CD8-positive, alpha-beta memory T cell (primary cell): ENCODE measurements at regions not wholly inside any gene's neighbourhood (a gene's known extent, or its start where the extent isn't known, plus 50 kb on each side); places are given as distances from the start of the nearest gene placed in this dataset.

Source experiments
- CTCF ChIA-PET: fragments of 350-600 bp; sonication (Branson Sonifier 250); formaldehyde crosslinking; loops from one replicate; lab custom pipeline; 2021; ENCODE audit warnings: antibody characterized with exemption; lab: Charles Lee
- POLR2A ChIA-PET: fragments of 350-600 bp; sonication (Branson Sonifier 250); formaldehyde crosslinking; loops from one replicate; lab custom pipeline; 2021; ENCODE audit warnings: antibody characterized with exemption; lab: Charles Lee
- DNase-seq, 5 donors: peaks; one replicate each; pipeline versions ENCODE4 v3.0.0 to v3.0.0-alpha.2; 2020 to 2022; ENCODE audit warnings: mixed read lengths in 1 of 5
- H3K27ac ChIP-seq: one replicate; pipeline ENCODE4 v1.7.0; 2013; ENCODE audit warnings: low read depth, mild to moderate bottlenecking, low read length, moderate library complexity
- H3K27me3 ChIP-seq: 2 replicates; pipeline ENCODE4 v1.7.0; 2013; ENCODE audit warnings: low read length, mild to moderate bottlenecking; ENCODE audit not compliant: insufficient read depth, poor library complexity, severe bottlenecking
- H3K36me3 ChIP-seq: 2 replicates; pipeline ENCODE4 v1.7.0; 2013; ENCODE audit warnings: mild to moderate bottlenecking, low read length, moderate library complexity; ENCODE audit not compliant: insufficient read depth
- H3K4me1 ChIP-seq: 2 replicates; pipeline ENCODE4 v1.7.0; 2013; ENCODE audit warnings: mild to moderate bottlenecking, low read length, moderate library complexity; ENCODE audit not compliant: insufficient read depth
- H3K4me3 ChIP-seq: 2 replicates; pipeline ENCODE4 v1.7.0; 2013; ENCODE audit warnings: mild to moderate bottlenecking, low read length
- H3K9me3 ChIP-seq: 2 replicates; pipeline ENCODE4 v1.7.0; 2013; ENCODE audit warnings: mild to moderate bottlenecking, low read length
- H3K27ac Mint-ChIP-seq, 8 donors: one replicate each; pipeline ENCODE4 v1.8.0; 2020 to 2021; ENCODE audit warnings: mixed read lengths in 8 of 8, mild to moderate bottlenecking in 6 of 8, inconsistent platforms in 3 of 8, moderate library complexity in 3 of 8
- H3K27me3 Mint-ChIP-seq, 2 donors: one replicate each; pipeline ENCODE4 v1.8.0; 2020 to 2021; ENCODE audit warnings: mixed read lengths in 2 of 2, mild to moderate bottlenecking in 1 of 2, moderate library complexity in 1 of 2
- H3K36me3 Mint-ChIP-seq, 3 donors: one replicate each; pipeline ENCODE4 v1.8.0; 2020 to 2021; ENCODE audit warnings: mixed read lengths in 3 of 3, inconsistent platforms in 1 of 3, mild to moderate bottlenecking in 1 of 3
- H3K4me1 Mint-ChIP-seq, 3 donors: one replicate each; pipeline ENCODE4 v1.8.0; 2020 to 2021; ENCODE audit warnings: mixed read lengths in 3 of 3, inconsistent platforms in 1 of 3, mild to moderate bottlenecking in 1 of 3
- H3K4me3 Mint-ChIP-seq, 7 donors: one replicate each; pipeline ENCODE4 v1.8.0; 2020 to 2021; ENCODE audit warnings: mixed read lengths in 7 of 7, mild to moderate bottlenecking in 6 of 7, moderate library complexity in 4 of 7, inconsistent platforms in 2 of 7
- H3K9me3 Mint-ChIP-seq, 5 donors: one replicate each; pipeline ENCODE4 v1.8.0; 2020 to 2022; ENCODE audit warnings: mixed read lengths in 5 of 5, mild to moderate bottlenecking in 3 of 5, moderate library complexity in 2 of 5, inconsistent platforms in 1 of 5

GRCh38 chr9:85359161-85359560, 382.6 kb downstream of the AGTPBP1 start:
- H3K36me3 Mint-ChIP-seq: no peaks in the 10 kb centered on the region
- no peaks in the 10 kb centered on the region for H3K4me1 Mint-ChIP-seq
- POLR2A ChIA-PET: no interaction called here
- CTCF ChIA-PET: no interaction called here
- no peak overlapping the region for H3K27ac Mint-ChIP-seq
- DNase-seq: no peak
- H3K9me3 ChIP-seq: no peaks in the 10 kb centered on the region
- no peak overlapping the region for H3K4me3 ChIP-seq
- no peaks in the 10 kb centered on the region for H3K4me1 ChIP-seq
- peaks cover 0 to 4% (median 2%) of the 10 kb centered on the region in 5 donors for H3K9me3 Mint-ChIP-seq
- no peaks in the 10 kb centered on the region for H3K36me3 ChIP-seq
- H3K27me3 Mint-ChIP-seq: peaks cover 3 to 22% of the 10 kb centered on the region in 2 donors
- no peak overlapping the region for H3K27ac ChIP-seq
- no peak overlapping the region for H3K4me3 Mint-ChIP-seq
- H3K27me3 ChIP-seq: no peaks in the 10 kb centered on the region

GRCh38 chr9:85349046-85349445, 392.7 kb downstream of the AGTPBP1 start:
- H3K9me3 Mint-ChIP-seq: no peaks in the 10 kb centered on the region
- Histone ChIP-seq H3K4me1 (no peaks in the 10 kb centered on the region), H3K4me3 (no peak overlapping the region), H3K36me3 (no peaks in the 10 kb centered on the region), H3K9me3 (no peaks in the 10 kb centered on the region), H3K27me3 (no peaks in the 10 kb centered on the region), H3K27ac (no peak overlapping the region)
- DNase-seq: no peak
- H3K36me3 Mint-ChIP-seq: no peaks in the 10 kb centered on the region
- H3K27ac Mint-ChIP-seq: no peak overlapping the region
- no peaks in the 10 kb centered on the region for H3K4me1 Mint-ChIP-seq
- no peaks in the 10 kb centered on the region for H3K27me3 Mint-ChIP-seq
- POLR2A ChIA-PET: no interaction called here
- no peak overlapping the region for H3K4me3 Mint-ChIP-seq
- CTCF ChIA-PET: no interaction called here

- Histone ChIP-seq H3K4me3 (no peak overlapping the region), H3K27ac (no peak overlapping the region), H3K4me1 (no peaks in the 10 kb centered on the region), H3K9me3 (no peaks in the 10 kb centered on the region), H3K27me3 (no peaks in the 10 kb centered on the region), H3K36me3 (no peaks in the 10 kb centered on the region)
- no peak overlapping the region for H3K4me3 Mint-ChIP-seq
- ChIA-PET CTCF (no interaction called here), POLR2A (no interaction called here)
- H3K27me3 Mint-ChIP-seq: peaks cover 2 to 10% of the 10 kb centered on the region in 2 donors
- no peak for DNase-seq
- H3K27ac Mint-ChIP-seq: no peak overlapping the region
- no peaks in the 10 kb centered on the region for H3K9me3 Mint-ChIP-seq
- H3K36me3 Mint-ChIP-seq: no peaks in the 10 kb centered on the region
- H3K4me1 Mint-ChIP-seq: no peaks in the 10 kb centered on the region
Measured at GRCh38 chr9:85347541-85347940, 394.2 kb downstream of the AGTPBP1 start.

- H3K4me3 ChIP-seq: no peak overlapping the region
- no peaks in the 10 kb centered on the region for H3K9me3 ChIP-seq
- peaks cover 2 to 16% of the 10 kb centered on the region in 2 donors for H3K27me3 Mint-ChIP-seq
- DNase-seq: no peak
- H3K4me1 ChIP-seq: no peaks in the 10 kb centered on the region
- no peaks in the 10 kb centered on the region for H3K27me3 ChIP-seq
- no peak overlapping the region for H3K4me3 Mint-ChIP-seq
- no peak overlapping the region for H3K27ac Mint-ChIP-seq
- ChIA-PET CTCF (no interaction called here), POLR2A (no interaction called here)
- H3K36me3 Mint-ChIP-seq: no peaks in the 10 kb centered on the region
- no peaks in the 10 kb centered on the region for H3K36me3 ChIP-seq
- H3K9me3 Mint-ChIP-seq: peaks cover 0 to 3% (median 0%) of the 10 kb centered on the region in 5 donors
- H3K27ac ChIP-seq: no peak overlapping the region
- no peaks in the 10 kb centered on the region for H3K4me1 Mint-ChIP-seq
Measured at GRCh38 chr9:85344901-85345300, 396.9 kb downstream of the AGTPBP1 start.

- ChIA-PET POLR2A (no interaction called here), CTCF (no interaction called here)
- Mint-ChIP-seq H3K27me3 (peaks cover 4 to 31% of the 10 kb centered on the region in 2 donors), H3K36me3 (no peaks in the 10 kb centered on the region), H3K9me3 (peaks cover 0 to 3% (median 0%) of the 10 kb centered on the region in 5 donors), H3K4me1 (no peaks in the 10 kb centered on the region), H3K27ac (no peak overlapping the region), H3K4me3 (no peak overlapping the region)
- Histone ChIP-seq H3K9me3 (no peaks in the 10 kb centered on the region), H3K36me3 (no peaks in the 10 kb centered on the region), H3K4me3 (no peak overlapping the region), H3K27ac (no peak overlapping the region), H3K4me1 (no peaks in the 10 kb centered on the region), H3K27me3 (no peaks in the 10 kb centered on the region)
- DNase-seq: no peak
Measured at GRCh38 chr9:85339338-85339737, 402.4 kb downstream of the AGTPBP1 start.

GRCh38 chr9:85334228-85334627, 407.5 kb downstream of the AGTPBP1 start:
- no peak overlapping the region for H3K4me3 Mint-ChIP-seq
- H3K27ac Mint-ChIP-seq: no peak overlapping the region
- H3K36me3 Mint-ChIP-seq: no peaks in the 10 kb centered on the region
- Histone ChIP-seq H3K27me3 (no peaks in the 10 kb centered on the region), H3K9me3 (no peaks in the 10 kb centered on the region), H3K4me3 (no peak overlapping the region), H3K36me3 (no peaks in the 10 kb centered on the region), H3K4me1 (no peaks in the 10 kb centered on the region), H3K27ac (no peak overlapping the region)
- H3K27me3 Mint-ChIP-seq: peaks cover 2 to 15% of the 10 kb centered on the region in 2 donors
- no peaks in the 10 kb centered on the region for H3K4me1 Mint-ChIP-seq
- DNase-seq: no peak
- no peaks in the 10 kb centered on the region for H3K9me3 Mint-ChIP-seq
- ChIA-PET CTCF (no interaction called here), POLR2A (no interaction called here)

- Mint-ChIP-seq H3K4me3 (no peak overlapping the region), H3K36me3 (no peaks in the 10 kb centered on the region), H3K27me3 (peaks cover 0 to 11% of the 10 kb centered on the region in 2 donors), H3K4me1 (no peaks in the 10 kb centered on the region), H3K9me3 (peaks cover 0 to 4% (median 0%) of the 10 kb centered on the region in 5 donors), H3K27ac (no peak overlapping the region)
- H3K27ac ChIP-seq: no peak overlapping the region
- no peak for DNase-seq
- H3K4me1 ChIP-seq: no peaks in the 10 kb centered on the region
- H3K9me3 ChIP-seq: no peaks in the 10 kb centered on the region
- ChIA-PET POLR2A (no interaction called here), CTCF (interaction anchor here (1.6 kb wide), 1 partner anchor 277 kb away, joined by 3 read pairs; no protein-coding TSS in a partner anchor)
- no peaks in the 10 kb centered on the region for H3K36me3 ChIP-seq
- H3K27me3 ChIP-seq: no peaks in the 10 kb centered on the region
- no peak overlapping the region for H3K4me3 ChIP-seq
Measured at GRCh38 chr9:85332487-85332886, 409.3 kb downstream of the AGTPBP1 start.

- H3K4me3 ChIP-seq: no peak overlapping the region
- Mint-ChIP-seq H3K27ac (no peak overlapping the region), H3K4me1 (no peaks in the 10 kb centered on the region), H3K36me3 (no peaks in the 10 kb centered on the region), H3K4me3 (no peak overlapping the region), H3K9me3 (peaks cover 0 to 4% (median 0%) of the 10 kb centered on the region in 5 donors), H3K27me3 (peaks cover 0 to 11% of the 10 kb centered on the region in 2 donors)
- DNase-seq: no peak
- H3K4me1 ChIP-seq: no peaks in the 10 kb centered on the region
- no peaks in the 10 kb centered on the region for H3K27me3 ChIP-seq
- ChIA-PET CTCF (interaction anchor here (1.6 kb wide), 1 partner anchor 278 kb away, joined by 3 read pairs; no protein-coding TSS in a partner anchor), POLR2A (no interaction called here)
- no peaks in the 10 kb centered on the region for H3K9me3 ChIP-seq
- no peaks in the 10 kb centered on the region for H3K36me3 ChIP-seq
- no peak overlapping the region for H3K27ac ChIP-seq
Measured at GRCh38 chr9:85331626-85332025, 410.1 kb downstream of the AGTPBP1 start.

GRCh38 chr9:85322592-85322991, 419.2 kb downstream of the AGTPBP1 start:
- H3K4me1 Mint-ChIP-seq: no peaks in the 10 kb centered on the region
- CTCF ChIA-PET: no interaction called here
- H3K36me3 Mint-ChIP-seq: no peaks in the 10 kb centered on the region
- no peak overlapping the region for H3K4me3 Mint-ChIP-seq
- peaks cover 11 to 26% of the 10 kb centered on the region in 2 donors for H3K27me3 Mint-ChIP-seq
- Histone ChIP-seq H3K36me3 (no peaks in the 10 kb centered on the region), H3K27ac (no peak overlapping the region), H3K4me3 (no peak overlapping the region), H3K27me3 (no peaks in the 10 kb centered on the region), H3K9me3 (no peaks in the 10 kb centered on the region), H3K4me1 (no peaks in the 10 kb centered on the region)
- no peak overlapping the region for H3K27ac Mint-ChIP-seq
- DNase-seq: no peak
- H3K9me3 Mint-ChIP-seq: peaks cover 2 to 15% (median 7%) of the 10 kb centered on the region in 5 donors
- POLR2A ChIA-PET: no interaction called here
